NCI-H2227 (cell line): ENCODE measurements at regions not wholly inside any gene's neighbourhood (a gene's known extent, or its start where the extent isn't known, plus 50 kb on each side); places are given as distances from the start of the nearest gene placed in this dataset.

ENCODE experiments used
- DNase-seq: peaks from one replicate; lab custom pipeline; 2025; ENCODE audit not compliant: unreplicated experiment; lab: John Stamatoyannopoulos, UW

DNA sequence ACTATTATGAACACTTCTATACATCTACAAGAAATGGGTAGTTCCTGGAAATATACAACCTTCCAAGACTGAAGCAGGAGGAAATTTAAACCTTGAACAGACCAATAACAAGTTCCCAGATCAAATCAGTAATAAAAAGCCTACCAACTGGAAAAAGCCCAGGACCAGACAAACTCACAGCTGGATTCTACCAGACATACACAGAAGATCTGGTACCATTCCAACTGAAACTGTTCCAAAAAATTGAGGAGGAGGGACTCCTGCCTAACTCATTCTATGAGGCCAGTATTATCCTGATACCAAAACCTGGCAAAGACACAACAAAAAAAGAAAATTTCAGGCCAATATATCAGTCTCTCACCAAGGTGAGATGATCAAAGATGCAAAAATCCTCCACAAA is 189.4 kb downstream of the RPS29 start:
- no peak for DNase-seq

DNA sequence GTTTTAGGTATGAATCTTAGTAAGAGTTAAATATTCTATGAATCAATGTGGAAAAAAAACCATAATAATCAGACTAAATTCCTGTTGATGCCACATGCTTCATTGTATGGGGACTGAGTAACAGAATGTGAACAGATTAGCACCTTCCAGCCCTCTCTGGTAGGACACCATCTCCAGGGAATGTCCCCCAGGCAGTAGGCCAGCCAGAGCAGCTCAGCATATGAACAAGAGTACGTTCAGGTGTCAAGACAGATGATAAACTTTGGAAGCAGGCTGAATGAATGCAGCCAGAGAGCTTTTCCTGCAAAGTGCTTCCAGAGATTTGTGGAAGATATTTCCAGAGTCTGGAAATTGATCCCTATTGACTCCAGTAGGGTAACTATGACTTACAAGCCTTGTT is 204.4 kb downstream of the RPS29 start:
- DNase-seq: no peak

DNA sequence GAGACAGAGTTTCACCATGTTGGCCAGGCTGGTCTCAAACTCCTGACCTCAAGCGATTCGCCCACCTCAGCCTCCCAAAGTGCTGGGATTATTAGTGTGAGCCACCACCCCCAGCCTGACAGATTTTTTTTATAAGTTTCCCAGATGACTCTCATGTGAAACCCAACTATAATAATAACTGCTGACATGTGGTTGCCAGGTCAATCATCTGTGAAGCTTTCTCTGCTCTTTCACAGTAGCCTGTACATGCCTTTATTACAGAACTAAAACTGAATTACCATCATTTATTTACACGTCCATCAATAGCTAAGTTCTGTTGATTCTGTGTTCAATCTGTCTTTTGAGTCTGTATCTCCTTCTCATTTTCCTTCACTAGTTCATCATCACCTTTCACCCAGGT is 218.5 kb downstream of the RPS29 start:
- DNase-seq: no peak

DNA sequence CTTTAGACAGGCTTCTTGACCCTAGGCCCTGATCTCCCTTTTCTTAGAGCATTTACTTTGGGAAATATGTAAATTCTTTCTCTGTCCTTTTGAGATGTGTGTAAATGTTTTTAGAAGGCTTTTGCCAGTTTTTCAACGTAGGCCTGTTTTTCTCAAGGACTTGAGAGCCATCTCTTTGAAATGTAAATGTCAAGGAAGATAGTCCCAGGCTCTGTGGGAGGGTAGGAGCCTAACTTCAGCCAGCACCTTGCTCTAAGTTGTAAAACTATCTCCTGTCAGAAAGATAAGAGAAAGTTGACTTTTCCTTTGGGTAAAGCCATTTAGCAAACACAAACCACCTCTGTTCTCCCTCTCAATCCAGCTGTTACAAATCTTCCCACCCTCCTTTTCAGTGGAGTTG is 219.8 kb downstream of the RPS29 start:
- DNase-seq: no peak

DNA sequence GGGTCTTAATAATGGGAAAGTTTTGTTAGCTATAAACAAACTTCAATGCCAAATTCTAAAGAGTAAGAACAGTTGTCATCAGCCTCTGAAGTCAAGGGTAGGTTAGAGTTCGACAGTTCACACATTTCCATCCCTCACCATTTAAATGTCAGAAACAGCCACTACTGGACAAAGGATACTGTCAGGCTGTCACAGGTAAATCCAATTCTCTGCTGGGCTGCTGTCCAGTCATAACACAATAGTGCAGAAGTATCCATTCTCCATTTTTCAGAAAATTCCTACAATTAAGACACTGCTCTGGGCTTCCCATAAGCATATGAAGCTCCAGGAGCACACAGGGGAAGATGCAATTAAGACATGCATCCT is 221.4 kb downstream of the RPS29 start:
- DNase-seq: no peak

DNA sequence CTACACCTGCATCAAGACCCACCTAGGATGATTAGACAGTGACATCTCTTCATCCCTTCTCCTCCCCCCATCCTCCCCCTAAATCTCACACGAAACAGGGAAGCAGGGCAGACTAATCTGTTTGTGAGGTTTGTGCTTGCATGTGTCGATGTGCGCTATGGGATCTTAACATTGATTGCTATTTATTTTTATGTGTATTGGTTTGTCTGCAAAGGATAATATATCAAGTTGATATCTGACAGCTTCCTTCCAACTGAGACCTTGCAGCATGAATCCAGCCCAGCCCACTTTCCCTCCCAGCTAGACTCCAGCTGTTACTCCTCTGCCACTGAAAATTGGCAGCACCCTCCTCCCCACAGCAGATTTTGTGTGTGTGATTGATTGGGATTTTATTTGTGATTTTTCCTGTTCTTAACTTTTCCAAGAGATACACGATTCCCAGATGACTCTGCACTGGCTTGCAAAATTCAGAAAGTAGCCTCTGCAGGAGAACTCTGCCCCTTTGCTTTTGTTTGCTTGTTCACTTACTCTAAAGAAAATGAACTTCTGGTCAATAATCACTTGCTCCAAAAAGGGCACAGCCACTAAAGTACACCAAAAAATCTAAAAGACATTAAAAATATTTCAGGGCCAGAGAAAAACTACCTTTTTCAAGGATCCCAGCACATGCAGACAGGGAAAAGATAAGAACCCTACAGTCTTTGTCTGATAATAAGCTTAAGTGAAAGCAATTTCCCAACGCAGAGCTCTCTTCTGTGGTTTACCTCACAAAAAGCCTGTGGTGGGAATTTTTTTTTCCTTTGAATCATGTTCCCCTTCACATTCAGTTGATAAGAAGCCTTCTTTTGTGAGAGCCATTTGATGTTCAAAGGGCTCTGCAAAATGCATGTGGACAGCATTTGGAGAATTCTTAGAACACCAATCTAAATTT is 222.1 kb downstream of the RPS29 start:
- DNase-seq: no peak

DNA sequence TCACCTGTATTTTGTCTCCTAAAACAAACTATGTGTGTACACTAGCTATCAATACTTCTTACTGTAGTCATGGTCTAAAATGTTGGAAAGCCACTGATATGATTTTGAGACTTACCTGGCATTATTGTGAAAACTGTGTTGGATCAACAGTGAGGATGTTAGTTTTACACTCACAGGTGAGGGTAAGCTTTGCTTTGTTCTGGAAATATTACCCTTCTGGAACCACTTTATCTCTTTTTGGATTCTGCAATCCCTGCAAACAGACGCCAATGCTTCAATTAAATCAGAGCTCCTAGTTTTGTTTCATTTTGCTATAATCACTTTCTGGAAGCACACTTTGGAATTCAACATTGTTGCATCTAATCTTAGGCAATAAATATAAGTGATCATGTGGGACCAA is 223.3 kb downstream of the RPS29 start:
- DNase-seq: no peak

DNA sequence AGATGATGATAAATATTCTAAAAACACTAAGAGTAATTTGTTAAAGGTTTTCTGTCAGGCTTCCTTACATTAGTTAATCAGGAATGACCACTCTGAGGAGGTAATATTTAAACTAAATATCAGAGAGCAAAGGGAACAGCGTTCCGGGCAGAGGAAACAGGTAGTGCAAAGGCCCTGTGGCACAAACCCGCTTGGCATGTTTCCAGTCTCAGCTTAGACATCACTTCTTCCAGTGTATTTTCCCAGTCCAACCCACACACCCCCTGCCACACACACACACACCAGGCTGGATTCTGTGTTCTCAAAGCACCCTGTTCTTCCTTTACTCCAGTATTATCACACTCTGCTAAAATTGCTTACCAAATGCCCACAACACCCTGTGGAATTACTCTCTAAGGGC is 247.1 kb downstream of the RPS29 start:
- no peak for DNase-seq

DNA sequence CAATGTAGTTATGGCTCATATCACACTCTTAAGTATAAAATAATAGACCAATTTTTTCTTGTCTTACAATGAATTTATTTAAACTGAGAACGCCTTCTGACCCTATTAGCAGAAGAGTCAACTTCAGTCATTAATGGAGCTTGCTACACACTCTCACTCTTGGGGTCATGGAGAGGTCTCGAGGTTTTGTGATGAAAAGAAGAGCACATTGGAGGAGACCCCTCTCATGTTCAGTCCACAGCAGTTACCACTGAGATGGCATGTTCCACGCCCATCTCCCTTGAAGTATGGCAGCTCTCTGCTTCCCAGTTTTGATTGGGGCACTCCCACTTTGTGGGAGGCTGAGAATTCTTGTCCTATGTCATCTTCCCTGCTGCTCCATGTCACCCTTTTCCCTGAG is 266.4 kb downstream of the RPS29 start:
- DNase-seq: no peak

DNA sequence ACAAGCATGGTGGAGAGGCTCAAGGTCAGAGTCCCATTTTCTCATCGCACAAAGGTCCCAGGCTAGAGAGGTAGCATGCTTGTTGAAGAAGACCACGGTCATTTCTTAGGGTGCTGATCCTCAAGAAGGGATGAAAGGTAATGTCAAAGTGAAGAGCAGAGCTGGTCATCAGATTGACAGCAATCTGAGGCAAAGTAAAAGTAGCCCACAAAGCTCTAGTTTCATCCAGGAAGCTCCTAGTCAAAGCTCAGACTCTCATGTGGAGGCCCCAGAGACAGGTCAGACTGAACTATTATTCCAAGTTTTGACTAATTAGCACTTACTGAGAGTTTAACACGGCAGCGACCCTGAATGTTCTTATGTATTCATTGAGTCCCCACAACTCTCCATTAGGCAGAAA is 270.6 kb downstream of the RPS29 start:
- DNase-seq: no peak

DNA sequence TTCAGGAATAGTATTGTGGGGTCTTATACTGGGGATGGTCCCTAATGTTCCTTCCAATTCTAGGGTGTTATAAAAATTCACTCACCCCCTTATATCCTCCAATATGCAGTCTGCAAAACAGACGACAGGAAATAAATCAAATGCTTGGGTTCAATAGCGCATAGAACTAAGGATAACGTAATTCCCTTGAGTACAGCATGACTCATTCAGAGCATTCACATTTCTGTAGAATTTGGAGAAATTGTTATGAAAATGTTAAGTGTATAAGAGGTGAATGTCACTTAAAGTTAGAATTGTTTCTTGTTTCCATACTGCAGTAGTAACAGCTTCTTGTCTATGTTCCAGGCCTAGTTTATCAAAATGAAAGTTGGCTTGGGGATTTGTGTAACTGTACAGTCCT is 271.4 kb downstream of the RPS29 start:
- DNase-seq: no peak

DNA sequence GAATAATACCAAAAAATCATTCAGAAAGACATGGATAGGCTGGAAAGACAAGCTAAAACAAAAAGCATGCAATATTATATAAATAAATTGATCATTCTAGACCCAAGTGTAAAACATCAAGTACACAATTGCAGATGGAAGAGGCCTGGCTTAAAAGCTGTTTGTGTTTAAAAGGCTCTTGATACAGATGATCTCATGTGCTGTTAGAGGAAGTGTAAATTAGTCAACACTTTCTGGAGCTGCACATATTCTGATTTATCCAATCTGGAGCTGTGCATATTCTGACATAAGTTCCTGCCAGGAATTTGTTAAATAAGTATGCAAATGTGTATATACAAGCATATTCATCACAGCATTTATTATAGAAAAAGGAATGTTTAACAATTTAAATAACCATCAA is 273.1 kb downstream of the RPS29 start:
- DNase-seq: no peak

DNA sequence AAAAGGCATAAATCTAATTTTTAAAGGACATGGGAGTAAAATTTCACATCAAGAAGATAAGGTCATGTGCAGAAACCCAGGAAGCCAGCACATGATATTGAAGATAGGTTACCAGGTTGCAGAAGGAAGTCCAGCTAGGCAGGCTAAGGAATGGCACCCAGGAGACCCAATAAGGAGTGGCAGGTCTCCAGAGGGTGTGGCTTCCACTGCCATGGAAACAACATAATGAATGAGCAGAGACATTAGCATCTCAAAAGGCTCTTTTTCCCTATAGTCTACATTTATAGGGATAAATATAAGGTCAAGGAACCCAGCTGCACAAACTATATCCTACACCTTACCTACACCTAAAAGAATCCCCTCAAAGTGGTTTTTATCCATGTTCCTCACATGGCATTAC is 275.9 kb downstream of the RPS29 start:
- DNase-seq: no peak

DNA sequence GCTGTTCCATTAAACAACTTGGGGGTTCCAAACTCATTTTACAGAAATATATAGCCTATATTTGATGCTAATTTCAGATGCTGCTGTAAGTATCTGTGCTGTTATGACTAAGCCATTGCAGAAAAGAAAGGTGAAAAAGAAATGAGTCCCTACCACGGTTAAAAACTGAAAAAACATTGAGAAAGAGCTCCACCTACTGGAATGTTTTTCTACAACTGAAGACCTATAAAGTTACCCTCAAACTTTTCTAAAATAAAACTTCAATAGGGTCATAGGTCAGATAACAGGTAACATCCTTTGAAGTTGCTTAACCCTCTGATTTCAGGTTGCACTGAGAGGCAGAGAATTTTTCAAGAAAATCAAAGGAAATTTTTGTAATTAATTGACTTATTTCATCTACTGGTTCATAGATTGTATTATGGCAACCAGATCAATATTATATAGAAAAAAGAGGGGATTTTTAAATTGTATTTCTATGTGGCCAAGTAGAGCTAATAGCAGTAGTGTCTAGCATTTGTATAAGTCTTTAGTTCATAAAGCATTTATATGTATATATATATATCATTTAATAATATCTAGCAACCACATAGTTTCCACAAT is 279.9 kb downstream of the RPS29 start:
- DNase-seq: no peak

DNA sequence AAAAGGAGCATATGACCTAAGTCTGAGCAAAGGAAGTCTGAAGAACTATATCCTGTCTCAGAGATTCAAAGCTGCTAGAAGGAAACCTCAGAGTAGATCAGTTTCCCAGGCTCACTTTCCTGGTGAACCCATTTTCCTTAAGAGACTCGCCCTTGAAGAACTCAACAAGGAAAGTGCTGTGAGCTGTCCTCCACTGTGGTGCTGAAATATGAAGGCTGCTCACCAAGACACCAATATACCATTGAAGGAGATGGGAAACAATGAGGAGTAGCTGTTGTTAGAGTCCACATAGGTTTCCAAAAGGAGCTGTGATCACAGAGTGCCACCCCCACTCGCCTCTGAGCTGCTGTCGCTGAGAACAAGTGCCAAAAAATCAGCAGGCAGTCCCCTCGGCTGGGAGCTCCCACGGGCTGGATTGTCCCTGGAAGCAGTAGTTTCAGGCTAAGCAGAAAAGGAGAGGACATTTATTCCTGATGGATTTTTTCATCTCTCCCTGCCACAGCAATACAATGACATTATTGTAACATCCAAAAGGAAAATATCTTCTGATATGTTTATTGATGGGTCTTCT is 282.1 kb downstream of the RPS29 start:
- no peak for DNase-seq

DNA sequence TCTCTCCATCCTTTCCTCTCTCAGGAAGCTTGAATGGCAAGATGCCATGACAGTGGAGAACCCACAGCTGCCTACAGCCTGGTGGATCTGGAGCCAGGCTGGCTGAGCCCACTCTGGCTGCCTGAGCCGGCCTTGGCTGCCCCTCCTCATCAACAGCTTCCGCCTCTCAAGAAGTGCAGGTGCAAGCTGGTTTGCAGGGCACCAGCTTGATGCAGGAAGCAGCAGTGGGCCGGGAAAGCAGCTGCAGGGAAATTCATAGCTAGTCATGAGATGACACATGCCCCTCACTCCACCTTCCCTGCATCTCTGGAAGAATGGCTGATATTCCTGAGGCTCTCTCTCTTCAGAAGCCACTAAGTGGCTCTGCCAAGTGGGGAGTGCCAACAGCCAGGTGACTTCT is 289.1 kb downstream of the RPS29 start:
- DNase-seq: no peak

DNA sequence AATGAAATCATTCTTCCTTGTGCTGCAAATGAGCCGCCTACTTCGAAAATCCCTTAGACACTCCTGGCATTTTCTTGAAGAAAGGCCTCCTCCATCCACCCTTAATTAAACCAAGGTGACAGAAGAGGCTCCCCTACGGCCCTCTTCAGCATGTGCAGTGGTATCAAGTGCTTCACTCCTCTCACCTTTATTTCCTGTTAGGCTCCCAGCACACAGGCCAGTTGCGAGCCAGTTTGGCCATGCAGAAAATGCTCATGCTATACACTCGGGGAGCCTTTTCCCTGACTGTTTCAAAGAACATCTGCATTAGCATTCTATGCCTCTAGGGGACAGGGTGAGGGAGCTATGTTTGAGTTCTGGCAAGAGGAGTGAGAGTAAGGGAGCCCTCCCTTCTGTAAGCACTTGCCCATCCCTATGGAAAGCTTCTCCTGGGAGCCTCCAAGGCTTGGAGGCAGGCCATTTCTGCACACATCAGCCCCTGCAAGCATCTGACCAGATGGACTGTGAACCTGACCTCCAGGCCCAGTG is 291.5 kb downstream of the RPS29 start:
- DNase-seq: no peak

DNA sequence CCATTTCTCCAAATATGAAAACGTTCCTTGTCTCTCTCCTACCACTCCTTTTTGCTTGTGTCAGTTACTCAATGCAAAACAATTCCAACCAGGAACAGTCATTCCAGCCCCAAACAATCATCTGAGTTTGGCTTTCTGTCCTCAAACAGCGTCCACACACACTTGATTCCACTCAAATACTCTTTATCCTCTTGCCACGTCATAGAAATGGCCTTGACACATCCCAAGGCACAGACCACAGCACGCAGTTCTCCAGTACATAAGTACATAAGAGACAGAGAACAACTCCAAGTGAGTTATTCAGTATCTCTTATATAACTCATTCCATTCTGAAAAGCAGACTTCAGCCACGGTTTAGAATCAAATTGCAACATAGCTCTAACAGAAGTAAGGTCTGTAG is 299.2 kb downstream of the RPS29 start:
- no peak for DNase-seq

DNA sequence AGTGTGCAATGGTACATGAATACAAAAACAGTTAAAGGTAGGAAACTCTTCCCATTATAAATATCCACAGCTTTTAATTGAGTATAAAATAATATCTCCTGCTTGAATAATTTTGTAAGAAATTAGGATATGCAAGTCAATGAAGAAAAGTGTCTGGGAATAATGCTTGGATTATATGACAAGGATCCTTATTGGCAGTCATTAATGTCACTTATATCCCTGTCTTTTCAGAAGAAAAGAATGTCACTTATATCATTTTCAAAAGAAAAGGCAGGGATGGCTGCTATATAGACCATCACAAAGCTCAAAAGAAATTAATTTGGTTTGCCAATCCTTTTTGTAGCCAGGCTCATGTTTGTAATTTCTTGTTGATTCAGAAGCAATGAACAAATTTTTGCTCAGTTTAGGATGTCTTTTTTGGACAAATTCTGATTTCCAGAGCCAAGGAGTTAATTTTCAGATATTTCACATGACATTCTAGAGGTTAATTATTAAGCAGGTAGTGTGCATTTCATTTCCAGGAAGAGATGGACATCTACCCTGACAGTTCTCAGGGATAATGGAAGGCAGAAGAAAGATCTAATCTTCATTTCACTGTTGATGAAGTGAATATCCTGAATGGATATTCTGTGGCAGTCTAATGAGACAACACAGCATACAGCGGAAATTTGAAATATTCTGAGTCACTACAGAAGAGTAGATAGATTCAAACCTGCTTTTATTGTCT is 299.8 kb downstream of the RPS29 start:
- no peak for DNase-seq

DNA sequence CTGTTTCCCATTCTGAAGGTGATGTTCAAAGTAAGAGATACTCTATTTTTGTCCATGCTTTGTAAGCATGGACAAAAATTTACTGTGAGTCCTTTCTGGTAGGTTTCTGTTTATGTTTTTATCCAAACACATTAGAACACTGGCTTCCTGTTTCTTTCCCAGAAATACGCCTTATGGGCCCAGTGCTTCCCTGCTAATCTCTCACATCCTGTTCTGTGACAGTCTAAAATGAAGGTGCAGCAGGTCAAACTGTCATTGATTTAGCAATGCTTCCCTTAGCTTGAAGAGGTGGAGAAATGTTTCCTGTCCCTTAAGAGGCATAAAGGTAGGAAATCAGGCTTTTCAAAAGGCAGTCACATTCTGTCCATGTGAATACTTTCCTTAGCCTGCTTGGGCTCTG is 305.6 kb downstream of the RPS29 start:
- DNase-seq: no peak

DNA sequence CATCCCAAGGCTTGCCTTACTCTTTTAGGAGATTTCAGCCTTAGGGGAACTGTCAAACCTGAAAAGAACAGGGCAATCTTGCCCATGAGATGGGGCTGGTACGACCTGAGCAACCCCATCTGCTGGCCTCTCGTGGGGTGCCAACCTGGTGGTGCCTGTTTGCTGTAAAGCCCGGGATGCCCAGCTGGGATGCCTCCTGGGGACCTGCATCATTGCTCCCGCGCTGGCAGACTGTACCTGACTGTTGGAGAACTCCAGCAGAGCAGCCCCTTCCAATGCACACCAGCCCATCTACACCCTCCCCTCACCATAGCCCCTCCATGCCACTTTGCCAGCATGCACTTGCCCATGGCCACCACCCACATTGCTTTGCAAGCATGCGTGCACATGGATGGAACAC is 335.7 kb downstream of the RPS29 start:
- no peak for DNase-seq

DNA sequence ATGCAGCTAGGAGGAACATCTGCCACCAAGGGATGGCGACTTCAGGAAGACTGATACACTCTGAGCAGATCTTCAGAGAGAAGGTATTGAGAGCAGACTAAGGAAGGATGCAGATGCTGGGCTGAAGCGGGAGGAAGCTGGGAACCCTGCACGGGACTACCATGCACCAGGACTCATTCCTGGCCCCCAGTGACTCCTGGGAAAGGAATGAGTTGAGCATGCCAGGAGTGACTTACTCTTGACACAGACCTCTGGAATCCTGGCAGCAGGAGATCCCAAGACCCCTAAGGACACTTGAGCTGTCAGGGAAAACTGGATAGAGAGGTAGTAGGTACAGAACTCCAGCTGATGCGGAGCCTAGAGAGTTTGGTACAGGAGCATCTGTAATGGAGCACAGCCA is 336.1 kb downstream of the RPS29 start:
- no peak for DNase-seq
